Stimulated activated naive CD4-positive, alpha-beta T cell treated with Interleukin-2 at 50 U/mL for 16 hours (primary cell): ENCODE measurements at regions not wholly inside any gene's neighbourhood (a gene's known extent, or its start where the extent isn't known, plus 50 kb on each side); places are given as distances from the start of the nearest gene placed in this dataset.
"Not testable (repeated sequence)": the region's sequence is repeated elsewhere in the genome, so short reads cannot be mapped to it uniquely, and the experiment has no call there.

Experiments
- DNase-seq: peaks from one replicate; lab custom pipeline; 2025; lab: John Stamatoyannopoulos, UW

DNA sequence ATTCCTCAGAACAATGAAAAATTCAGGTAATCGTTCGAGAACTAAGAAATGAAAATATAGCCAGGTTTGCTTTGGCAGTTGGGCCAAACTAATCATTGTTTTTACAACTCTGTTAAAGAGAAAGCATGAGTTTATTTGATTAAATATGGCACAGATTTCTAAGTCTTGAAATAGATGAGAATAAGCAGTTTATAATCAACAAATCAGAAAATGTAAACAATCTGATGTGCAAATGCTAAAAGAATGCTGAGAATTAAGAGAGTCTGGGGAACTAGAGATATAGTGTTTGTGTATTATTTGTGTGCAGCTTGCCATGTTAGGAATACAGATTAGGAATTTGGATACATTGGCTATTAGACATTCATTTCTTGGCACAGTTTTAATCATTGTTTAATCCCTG, 212.5 kb downstream of the TANC2 start:
- no peak for DNase-seq

DNA sequence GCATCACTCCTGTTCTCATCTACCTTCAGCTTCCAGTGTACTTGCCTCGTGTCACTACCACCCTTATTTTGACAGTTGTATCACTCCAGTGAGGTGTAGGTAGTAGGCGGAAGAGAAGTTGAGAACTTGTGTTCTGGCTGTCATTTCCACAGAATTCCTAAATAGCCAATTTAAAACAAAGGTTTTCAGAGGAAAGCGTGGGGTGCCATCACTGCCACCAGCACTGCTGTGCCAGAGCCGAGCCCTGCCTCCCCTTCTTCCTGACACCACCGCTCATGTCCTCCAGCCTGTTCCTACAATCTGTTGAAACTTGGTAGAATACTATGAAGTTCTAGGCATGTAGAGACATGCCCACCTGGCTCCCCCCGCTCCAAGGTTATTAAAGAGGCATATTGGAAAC, 215.8 kb downstream of the TANC2 start:
- DNase-seq = no peak

DNA sequence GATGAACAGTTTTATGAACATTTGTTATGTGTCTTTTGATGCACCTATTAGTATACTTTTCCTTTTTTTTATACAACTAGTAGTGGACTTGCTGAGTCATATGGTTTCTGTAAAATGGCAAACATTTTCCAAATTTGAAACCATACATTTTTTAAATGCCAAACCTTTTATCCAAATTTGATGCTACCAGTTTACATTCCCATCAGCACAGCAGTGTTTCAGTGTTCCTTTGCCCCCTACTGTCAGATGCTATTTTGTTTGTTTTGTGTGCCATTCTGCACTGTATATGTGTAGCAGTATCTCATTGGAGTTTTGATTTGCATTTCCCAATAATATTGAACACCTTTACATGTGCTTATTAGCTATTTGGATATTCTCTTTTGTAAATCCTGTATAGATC, 219.4 kb downstream of the TANC2 start:
- DNase-seq = no peak

DNA sequence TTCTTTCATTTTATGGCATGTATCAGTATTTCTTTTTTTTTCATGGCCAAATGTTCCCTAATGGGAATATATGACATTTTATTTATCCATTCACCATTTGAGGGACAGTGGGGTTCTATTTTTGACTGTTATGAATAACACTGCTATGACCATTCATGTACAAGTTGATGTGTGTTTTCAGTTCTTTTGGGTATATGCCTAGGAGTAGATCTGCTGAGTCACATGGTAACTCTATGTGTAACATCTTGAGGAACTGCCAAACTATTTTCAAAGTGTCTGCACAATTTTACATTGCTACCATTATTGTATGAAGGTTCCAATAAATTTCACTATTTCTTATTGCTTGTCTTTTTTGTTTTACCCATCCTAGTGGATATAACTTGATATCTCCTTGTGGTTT, 223.0 kb downstream of the TANC2 start:
- no peak for DNase-seq

DNA sequence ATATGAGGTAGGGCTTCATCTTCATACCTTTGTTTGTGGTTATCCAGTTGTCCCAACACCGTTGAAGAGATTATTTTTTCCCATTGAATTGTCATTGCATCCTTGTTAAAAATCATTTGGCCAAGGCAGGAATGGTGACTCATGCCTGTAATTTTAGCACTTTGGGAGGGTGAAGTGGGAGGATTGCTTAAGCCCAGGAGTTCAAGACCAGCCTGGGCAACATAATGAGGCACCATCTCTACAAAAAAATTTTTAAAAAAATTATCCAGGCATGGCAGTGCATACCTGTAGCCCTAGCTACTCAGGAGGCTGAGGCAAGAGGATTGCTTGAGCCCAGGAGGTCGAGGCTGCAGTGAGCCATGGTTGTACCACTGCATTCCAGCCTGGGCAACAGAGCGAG, 223.9 kb downstream of the TANC2 start:
- no peak for DNase-seq

DNA sequence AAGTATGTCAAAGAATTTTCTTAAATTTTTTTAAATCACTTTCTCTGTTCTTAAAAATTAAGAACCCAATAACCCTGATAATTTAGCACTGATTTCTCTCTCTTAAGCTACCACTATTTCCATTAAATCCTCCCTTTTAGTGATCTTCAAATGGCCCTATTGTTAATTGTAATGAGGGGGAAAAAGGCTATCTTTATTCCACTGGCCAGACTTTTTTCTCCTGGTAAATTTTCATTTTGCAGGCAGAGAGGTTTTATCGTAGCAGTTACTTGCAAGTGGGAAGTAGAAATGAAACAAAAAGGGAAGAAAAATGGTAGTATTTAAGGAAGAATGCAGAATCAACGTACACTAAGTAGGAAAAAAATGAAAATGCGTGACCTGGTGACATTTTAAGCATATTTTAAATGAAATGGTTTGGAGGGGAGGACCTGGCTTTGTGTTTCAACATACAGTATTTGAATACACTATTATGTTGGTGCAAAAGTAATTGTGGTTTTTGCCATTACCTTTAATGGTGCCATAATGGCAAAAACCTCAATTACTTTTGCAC, 224.9 kb downstream of the TANC2 start:
- DNase-seq = no peak

DNA sequence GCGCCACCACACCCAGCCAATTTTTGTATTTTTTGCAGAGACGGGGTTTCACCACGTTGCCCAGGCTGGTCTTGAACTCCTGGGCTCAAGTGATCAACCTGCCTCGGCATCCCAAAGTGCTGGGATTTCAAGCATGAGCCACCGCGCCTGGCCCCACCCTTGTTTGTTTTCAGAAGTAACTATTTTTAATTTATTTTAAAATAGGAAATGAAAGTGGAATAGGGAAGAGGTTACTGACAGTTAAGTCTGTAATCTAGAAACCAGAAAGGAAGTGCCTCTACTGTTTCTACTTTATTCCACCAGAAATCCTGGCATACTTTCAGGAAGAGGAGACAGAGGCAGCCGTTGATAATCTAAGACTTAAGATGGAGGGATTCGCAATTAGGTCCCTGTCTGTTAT, 225.6 kb downstream of the TANC2 start:
- no peak for DNase-seq

DNA sequence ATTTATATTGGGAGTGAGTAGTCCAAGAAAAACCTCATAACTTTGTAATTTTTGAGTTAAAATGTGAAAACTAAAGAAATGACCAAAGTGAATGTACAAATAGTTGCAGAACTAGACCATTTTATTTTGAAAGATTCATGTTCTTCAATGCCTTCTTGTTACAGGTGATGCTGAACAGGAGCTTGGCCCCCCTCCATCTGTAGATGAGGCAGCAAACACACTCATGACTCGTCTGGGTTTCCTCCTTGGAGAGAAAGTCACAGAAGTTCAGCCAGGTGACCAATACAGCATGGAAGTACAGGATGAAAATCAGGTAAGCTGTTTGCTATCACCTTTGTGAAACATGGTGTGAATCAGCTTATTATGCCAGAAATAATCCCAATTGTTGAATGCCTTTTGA, 227.8 kb downstream of the TANC2 start:
- DNase-seq = no peak

DNA sequence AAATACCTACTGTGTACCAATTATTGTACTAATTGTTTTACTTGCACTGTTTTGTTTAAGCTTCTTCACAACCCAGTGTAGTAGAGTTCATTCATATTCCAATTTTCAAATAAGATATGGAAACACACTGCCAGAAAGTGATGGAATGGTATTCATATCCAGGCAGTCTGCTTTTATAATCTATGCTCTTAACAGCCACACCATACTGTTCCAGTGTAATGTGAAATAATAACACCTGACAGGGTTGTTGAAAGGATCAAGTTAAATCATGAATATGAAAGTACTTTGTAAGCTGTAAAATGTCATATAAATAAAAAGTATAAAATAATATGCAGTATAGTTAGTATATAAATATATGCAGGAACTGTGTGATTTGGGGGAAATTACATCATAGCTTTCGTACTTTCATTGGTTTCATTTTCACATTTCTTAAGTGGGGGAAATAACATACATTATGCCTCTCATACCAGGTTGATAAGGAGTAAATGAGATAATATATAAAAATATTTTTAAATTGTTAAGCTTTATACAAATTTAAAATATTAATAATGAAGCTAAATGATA, 230.8 kb downstream of the TANC2 start:
- DNase-seq = no peak

DNA sequence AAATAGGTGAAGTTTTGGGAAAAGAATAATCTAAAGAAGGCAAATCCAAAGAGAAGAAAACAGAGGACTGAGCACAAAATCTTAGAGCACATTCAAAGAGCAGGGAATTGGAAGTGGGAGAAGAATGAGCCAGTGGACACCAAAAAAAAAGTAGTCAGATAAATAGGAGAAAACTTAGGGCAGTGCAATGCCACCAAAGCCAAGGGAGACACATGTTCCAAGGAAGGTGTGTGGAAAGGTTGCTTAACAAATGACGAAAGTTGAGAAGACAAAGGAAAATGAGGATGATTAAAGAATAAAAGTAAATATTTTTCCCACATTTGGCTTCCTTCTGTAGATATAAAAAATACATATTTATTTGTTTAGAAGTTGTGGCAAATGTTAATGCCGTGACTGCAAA, 237.6 kb downstream of the TANC2 start:
- DNase-seq = no peak

DNA sequence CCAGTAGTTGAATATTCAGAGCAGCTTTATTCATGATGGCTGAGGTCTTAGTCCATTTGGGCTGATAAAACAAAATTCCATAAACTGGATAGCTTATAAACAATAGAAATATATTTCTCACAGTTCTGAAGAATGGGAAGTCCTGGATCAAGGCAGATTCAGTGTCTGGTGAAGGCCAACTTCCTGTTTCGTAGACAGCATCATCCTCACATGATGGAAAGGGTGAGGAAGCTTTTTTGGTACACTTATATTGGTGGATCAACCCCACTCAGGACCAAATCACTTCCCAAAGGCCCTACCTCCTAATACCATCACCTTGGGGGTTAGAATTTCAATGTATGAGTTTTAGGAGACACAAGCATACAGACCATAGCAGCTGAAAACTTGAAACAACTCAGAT, 224.2 kb downstream of the CYB561 start:
- DNase-seq = no peak

DNA sequence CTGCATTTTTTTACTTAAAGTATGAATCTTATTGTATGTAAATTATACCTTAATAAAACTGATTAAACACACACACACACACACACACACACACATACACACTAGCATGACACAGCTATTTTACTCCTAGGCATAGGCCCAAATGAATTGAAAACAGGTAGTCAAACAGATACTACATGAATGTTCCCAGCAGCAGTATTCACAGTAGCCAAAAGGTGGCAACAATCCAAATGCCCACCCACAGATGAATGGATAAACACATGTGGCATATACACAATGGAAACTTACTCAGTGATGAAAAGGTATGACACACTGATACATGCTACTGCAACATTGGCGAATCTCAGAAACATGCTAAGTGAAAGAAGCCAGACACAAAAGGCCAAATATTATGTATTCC, 223.5 kb downstream of the CYB561 start:
- peak; percentile 30 for DNase-seq

DNA sequence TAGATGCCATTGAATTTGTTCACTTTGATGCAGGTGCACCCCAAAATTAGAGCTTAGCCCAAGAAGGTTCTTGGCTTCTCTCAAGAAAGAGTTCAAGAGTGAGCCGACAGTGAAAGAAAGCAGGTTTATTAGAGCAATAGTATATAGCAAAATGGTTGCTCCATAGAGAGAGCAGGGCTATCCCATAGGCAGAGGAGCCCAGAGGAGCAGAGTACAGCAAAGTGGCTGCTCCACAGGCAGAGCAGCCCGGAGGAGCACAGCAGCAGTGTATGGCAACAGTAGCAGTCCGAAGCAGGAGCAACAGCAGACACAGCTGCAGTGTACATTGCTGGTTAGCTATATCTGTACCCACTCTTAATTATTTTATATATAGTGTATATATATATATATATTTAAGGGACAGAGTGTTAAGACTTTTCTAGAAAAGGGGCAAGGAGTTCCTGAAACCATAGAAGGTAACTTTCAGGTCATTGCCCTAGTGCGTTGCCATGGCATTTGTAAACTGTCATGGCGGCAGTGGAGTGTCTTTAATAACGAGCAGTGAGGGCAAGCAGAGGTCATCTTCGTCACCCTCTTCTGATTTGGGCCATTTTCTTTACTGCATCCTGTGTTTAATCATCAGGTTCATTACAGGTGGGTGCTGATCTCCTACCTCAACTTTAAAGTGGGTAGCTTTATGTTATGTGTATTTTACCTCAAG, 222.7 kb downstream of the CYB561 start:
- no peak for DNase-seq

DNA sequence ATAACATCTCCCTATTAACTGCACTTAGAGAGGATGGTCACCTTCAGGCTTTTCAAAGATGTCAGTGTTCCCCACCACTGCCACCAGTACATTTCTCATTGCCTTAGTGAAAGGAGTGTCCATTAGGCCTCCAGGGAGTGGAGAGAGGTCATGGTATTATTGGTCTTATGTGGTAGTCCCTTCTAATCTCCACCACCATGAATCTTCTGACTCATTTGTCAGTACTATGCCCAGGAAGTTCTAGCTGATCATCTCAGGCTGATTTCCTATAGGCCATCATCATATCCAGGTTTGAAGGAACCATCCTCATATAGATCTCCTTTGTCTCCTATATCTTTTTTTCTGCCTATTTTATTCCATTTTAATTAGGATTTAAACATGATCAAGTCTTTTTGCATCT, 221.5 kb downstream of the CYB561 start:
- DNase-seq = no peak

DNA sequence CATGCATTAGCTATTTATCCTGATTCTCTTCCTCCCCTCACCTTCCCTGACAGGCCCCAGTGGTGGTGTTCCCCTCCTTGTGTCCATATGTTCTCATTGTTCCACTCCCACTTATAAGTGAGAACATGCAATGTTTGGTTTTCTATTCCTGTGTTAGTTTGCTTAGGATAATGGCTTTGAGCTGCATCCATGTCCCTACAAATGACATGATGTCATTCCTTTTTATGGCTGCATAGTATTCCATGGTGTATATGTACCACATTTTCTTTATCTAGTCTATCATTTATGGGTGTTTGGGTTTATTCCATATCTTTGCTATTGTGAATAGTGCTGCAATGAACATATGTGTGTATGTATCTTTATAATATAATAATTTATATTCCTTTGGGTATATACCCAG, 219.4 kb downstream of the CYB561 start:
- DNase-seq = not testable (repeated sequence)

DNA sequence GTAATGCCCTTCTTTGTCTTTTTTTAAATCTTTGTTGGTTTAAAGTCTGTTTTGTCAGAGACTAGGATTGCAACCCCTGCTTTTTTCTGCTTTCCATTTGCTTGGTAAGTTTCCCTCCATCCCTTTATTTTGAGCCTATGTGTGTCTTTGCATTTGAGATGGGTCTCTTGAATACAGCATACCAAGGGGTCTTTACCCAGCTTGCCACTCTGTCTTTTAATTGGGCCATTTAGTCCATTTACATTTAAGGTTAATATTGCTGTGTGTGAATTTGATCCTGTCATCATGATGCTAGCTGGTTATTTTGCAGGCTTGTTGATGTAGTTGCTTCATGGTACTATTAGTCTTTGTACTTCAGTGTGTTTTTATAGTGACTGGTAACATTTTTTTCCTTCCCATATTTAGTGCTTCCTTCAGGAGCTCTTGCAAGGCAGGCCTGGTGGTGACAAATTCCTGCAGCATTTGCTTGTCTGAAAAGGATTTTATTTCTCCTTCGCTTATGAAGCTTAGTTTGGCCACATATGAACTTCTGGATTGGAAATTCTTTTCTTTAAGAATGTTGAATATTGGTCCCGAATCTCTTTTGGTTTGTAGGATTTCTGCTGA, 215.0 kb downstream of the CYB561 start:
- not testable (repeated sequence) for DNase-seq

DNA sequence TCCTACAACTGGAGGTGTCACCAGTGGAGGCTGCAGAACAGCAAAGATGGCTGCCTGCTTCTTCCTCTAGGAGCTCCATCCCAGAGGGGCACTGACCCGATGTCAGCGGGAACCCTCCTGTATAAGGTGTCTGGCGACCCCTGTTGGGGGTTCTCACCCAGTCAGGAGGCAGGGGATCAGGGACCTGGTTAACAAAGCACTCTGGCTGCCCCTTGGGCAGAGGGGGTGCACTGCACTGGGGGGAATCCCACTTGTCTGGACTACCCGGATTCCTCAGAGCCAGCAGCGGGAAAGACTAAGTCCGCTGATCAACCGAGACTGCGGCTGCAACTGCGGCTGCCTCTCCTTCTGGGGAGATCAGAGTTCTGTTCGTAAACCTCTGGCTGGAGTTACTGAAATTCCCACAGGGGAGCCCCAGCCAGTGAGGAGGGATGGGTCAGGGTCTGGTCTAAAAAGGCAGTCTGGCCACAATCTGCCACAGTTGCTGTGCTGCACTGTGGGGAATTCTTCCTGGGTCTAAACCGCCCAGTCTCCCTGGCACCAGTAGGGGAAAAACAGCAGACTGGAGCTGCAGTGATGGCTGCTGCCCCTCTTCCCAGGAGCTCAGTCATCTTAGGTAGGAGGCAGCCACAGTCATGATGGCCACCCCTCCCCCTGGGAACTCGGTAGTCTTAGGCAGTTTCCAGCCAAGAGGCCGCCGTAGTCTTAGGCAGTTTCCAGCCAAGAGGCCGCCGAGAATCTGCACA, 213.4 kb downstream of the CYB561 start:
- DNase-seq = no peak

DNA sequence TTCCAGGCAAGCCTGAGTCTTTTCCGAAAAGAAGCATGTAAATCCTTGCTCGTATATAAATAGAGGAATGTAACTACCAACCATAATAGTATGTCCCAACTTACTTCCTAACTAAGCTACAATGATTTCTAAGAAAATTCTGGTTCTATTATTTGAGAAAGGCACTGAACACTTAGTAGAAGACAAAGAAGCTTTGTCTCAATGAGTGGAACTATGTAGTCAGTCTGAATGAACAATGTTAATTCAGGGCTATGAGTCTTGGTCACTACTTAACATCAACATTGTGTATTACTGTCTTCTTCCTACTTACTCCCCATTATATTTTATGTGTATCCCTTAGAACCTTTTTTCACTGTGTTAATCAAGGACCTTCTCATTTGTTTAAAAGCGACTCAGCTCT, 206.0 kb downstream of the CYB561 start:
- DNase-seq = no peak

DNA sequence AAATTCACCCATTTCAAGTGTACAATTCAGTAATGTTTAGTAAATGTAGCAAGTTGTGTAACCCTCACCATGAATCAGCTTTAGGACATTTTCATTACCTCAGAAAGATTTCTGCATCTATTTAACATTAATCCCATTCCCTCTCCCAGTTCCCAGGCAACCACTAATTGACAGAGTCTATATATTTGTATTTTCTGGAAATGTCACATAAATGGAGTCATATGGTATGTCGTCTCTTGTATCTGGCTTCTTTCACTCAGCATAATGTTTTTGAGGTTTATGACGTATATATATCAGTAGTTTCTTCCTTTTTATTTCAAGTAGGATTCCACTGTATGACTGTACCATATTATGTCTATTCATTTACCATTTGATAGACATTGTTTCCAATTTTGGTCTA, 199.8 kb downstream of the CYB561 start:
- no peak for DNase-seq

DNA sequence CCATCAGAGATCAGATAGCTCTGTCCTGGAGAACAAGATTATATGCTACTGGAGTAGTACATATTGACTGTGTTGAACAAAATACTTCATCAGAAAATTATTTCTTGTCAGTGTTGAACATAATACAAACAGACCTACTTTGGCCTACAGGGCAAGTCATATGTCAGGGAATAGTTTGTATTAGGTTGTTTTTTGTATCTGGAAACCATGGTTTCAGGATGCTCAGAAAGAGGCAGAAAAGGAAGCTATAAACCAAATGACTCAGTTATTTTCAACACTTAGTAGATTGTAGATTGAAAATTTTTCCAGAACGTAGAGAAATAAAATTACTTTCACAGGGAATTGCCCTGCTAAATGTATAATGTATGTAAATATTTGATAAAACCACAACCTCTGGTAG, 198.4 kb downstream of the CYB561 start:
- DNase-seq = no peak

DNA sequence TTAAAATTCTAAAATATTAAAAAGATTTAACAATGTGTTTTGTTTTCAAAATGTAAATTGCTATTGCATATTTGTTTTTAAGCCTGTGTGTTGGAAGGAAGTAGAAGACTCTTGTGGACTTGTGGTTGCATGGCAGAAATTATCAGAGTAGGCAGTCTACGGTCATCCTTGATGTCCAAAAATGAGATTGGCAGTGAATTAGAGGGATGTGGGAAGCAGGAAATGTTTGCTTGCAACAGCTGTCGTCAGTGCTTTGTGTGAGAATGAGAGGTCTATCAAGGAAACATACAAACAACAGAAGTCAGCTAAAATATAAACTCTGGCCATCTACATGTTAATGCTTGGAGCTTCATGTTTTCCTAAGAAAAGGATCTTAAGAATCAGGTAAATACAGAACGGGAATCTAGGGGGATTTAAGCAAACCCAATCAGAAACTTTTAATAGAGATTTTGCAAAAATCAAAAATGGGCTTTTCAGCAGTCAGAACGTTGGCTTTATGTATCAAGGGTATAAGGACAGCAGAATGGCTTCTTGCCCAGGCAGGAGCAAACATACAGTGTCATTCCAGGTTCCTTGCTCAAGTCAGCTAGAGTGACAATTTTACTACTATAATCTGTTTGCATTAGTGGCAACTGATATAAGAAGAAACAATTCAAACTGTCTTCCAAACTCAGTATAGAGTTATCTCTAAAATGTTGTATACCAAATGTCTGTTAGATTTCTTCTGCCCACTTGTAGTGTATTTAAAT, 196.7 kb downstream of the CYB561 start:
- DNase-seq = no peak

DNA sequence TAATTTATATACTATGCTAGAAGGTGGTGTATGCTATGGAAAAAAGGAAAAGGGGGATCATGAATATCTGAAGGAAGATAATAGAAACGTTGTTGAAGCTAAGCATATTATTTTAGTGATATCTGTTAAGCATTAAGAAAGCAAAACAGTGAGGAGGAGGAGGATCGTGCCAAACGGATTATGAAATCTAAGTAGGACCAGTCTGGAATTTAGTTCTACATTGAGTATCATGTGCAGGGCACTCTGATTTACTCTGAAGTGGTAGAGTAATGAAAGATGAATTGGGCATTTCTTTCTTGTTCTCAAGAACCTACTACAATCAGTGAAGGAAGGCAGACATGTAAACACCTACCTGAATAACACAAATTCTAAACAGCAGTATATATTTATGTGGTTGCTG, 195.3 kb downstream of the CYB561 start:
- DNase-seq = no peak
